Neural crest cell (in vitro differentiated cells): ENCODE measurements at regions not wholly inside any gene's neighbourhood (a gene's known extent, or its start where the extent isn't known, plus 50 kb on each side); places are given as distances from the start of the nearest gene placed in this dataset.

Experiments used
- DNase-seq: peaks from one replicate; pipeline ENCODE4 v3.0.0; 2021; ENCODE audit warnings: low read depth, mixed read lengths, low spot score
- H3K27ac Mint-ChIP-seq: one replicate; pipeline ENCODE4 v1.8.0; 2021; ENCODE audit warnings: mild to moderate bottlenecking, mixed read lengths; ENCODE audit not compliant: unreplicated experiment
- H3K27me3 Mint-ChIP-seq: 2 replicates; pipeline ENCODE4 v1.8.0; 2021; ENCODE audit warnings: low read depth, mild to moderate bottlenecking, mixed read lengths
- H3K36me3 Mint-ChIP-seq: 2 replicates; pipeline ENCODE4 v1.8.0; 2021; ENCODE audit warnings: low read depth, mild to moderate bottlenecking, mixed read lengths
- H3K4me1 Mint-ChIP-seq: 2 replicates; pipeline ENCODE4 v1.8.0; 2021; ENCODE audit warnings: mixed read lengths
- H3K4me3 Mint-ChIP-seq: one replicate; pipeline ENCODE4 v1.8.0; 2021; ENCODE audit warnings: mild to moderate bottlenecking, mixed read lengths
- H3K9me3 Mint-ChIP-seq: 2 replicates; pipeline ENCODE4 v1.8.0; 2021; ENCODE audit warnings: mixed read lengths
- TF ChIP-seq, protein P1 (sequence below): fragments of 200-600 bp; sonication (generic); conservative IDR thresholded peaks from 2 replicates; pipeline ENCODE4 v1.5.0; 2021; ENCODE audit warnings: antibody characterized with exemption, mild to moderate bottlenecking

DNA sequence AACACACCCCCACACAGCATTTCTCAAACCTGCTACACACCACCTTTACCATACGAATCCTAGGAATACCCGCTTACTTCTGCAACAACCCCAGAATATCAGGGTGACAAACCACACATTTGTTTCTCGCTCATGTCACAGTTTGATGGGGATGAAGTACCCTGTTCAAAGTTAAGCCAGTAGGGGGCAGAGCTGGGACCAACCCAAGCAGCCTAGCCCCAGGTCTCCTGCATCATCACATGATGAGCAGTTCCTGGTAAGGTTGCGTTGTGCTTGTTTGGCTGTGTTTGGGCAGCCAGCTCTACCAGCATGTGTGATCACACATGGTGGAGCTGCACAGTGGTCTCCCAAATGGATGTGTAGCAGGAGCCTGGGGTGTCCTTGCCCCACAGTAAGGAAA, 103.6 kb upstream of the C16orf82 start:
- Mint-ChIP-seq H3K36me3 (peaks cover 2% of the 10 kb centered on the region), H3K27me3 (peaks cover 10% of the 10 kb centered on the region), H3K9me3 (peaks cover 7% of the 10 kb centered on the region), H3K4me3 (no peak overlapping the region), H3K27ac (no peak overlapping the region), H3K4me1 (no peaks in the 10 kb centered on the region)
- TF ChIP-seq, protein P1, sequence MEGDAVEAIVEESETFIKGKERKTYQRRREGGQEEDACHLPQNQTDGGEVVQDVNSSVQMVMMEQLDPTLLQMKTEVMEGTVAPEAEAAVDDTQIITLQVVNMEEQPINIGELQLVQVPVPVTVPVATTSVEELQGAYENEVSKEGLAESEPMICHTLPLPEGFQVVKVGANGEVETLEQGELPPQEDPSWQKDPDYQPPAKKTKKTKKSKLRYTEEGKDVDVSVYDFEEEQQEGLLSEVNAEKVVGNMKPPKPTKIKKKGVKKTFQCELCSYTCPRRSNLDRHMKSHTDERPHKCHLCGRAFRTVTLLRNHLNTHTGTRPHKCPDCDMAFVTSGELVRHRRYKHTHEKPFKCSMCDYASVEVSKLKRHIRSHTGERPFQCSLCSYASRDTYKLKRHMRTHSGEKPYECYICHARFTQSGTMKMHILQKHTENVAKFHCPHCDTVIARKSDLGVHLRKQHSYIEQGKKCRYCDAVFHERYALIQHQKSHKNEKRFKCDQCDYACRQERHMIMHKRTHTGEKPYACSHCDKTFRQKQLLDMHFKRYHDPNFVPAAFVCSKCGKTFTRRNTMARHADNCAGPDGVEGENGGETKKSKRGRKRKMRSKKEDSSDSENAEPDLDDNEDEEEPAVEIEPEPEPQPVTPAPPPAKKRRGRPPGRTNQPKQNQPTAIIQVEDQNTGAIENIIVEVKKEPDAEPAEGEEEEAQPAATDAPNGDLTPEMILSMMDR = peak; percentile 44
- peak; percentile 13 for DNase-seq

DNA sequence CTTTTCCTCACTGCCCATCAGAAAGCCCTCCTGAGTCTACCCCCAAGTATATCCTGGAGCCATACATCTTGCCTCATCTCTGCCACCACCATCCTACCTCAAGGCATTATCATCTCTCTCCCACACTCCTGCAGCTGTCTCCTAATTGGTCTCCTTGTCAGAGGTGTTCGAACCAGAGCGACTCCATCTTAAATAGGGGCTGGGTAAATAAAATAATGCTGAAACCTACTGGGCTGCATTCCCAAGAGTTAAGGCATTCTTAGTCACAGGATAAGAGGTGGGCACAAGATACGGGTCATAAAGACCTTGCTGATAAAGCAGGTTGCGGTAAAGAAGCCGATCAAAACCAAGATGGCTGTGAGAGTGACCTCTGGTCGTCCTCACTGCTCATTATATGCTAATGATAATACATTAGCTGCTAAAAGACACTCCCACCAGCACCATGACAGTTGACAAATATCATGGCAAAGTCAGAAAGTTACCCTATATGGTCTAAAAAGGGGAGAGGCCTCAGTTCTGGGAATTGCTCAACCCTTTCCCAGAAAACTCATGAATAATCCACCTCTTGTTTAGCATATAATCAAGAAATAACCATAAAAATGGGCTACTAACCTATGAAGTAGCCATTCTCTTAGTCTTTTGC, 97.0 kb upstream of the C16orf82 start:
- Mint-ChIP-seq H3K4me3 (no peak overlapping the region), H3K36me3 (no peaks in the 10 kb centered on the region), H3K9me3 (no peaks in the 10 kb centered on the region), H3K27ac (no peak overlapping the region), H3K4me1 (no peaks in the 10 kb centered on the region), H3K27me3 (no peaks in the 10 kb centered on the region)
- no peak for DNase-seq
- TF ChIP-seq, protein P1 = no peak

DNA sequence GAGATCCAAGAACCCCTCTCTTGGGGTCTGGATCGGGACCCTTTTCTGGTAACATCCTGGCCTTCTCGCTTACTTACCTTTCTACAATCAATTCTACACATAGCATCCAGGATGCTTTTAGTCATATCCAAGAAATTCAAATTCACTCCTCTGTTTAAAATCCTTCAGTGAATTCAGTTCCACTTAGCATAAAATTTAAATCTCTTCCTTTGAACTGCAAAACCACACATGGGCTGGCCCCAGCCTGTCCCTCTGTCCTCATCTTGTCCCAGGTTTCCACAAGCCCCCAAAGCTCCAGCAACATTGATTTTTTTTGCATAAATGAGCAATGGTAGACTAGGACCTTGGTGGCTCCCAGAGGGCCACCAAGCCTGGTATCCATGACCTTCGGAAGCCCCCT, 96.4 kb upstream of the C16orf82 start:
- H3K36me3 Mint-ChIP-seq = no peaks in the 10 kb centered on the region
- no peaks in the 10 kb centered on the region for H3K4me1 Mint-ChIP-seq
- no peak overlapping the region for H3K27ac Mint-ChIP-seq
- peaks cover 4% of the 10 kb centered on the region for H3K27me3 Mint-ChIP-seq
- TF ChIP-seq, protein P1 = no peak
- H3K9me3 Mint-ChIP-seq = peaks cover 2% of the 10 kb centered on the region
- DNase-seq = no peak
- H3K4me3 Mint-ChIP-seq = no peak overlapping the region

DNA sequence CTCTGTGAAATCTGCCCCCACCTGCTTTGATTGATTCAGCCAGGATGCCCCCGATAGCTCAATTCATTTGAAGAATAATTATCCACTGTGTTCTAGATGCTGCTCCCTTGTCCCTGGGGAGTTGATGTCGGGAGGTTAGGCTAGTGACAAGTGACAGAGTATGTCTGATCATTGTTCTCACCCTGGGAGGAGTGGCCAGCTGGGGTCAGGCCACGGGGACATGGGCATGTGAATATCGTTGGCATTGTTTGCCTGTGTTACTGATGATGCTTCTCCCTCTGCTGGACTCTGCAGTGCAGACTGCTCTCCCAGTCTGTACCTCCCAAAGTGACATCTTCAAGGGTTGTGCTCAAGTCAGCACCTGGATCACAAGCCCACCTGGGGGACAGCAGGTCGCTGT, 89.9 kb upstream of the C16orf82 start:
- TF ChIP-seq, protein P1 = no peak
- no peak for DNase-seq
- H3K4me3 Mint-ChIP-seq = no peak overlapping the region
- peaks cover 6% of the 10 kb centered on the region for H3K9me3 Mint-ChIP-seq
- H3K27me3 Mint-ChIP-seq = peaks cover 11% of the 10 kb centered on the region
- peaks cover 8% of the 10 kb centered on the region for H3K4me1 Mint-ChIP-seq
- H3K36me3 Mint-ChIP-seq = no peaks in the 10 kb centered on the region
- peak overlapping the region; percentile 62 for H3K27ac Mint-ChIP-seq

DNA sequence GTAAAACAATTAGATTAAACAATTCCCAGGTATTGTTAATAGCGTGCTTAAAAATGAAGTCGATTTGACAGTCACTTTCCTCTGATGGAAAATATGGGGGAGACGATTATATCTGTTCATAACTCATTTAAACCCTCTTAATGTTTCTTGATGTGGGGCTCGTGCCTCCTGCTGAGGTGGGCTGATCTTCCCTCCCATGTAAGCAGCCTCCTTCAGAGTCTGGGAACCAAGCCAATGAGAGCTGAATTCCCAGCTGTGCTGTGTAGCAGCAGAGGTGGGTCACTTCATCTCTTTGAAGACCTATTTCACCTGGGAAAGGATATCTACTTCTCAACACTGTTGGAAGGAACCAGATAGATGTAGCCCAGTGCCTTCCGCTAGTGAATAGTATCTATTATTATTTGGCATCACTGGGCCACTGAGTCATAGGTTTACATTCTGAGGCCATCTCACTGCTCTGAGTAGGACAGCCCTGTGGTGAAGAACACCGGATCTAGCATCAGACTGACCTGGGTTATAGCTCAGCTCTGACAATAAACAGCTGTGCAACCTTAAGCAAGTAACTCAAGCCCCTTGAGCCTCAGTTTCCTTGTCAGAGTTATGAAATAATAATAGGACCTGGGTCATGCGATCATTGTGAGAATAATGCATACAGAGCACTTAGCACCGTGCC, 85.3 kb upstream of the C16orf82 start:
- H3K36me3 Mint-ChIP-seq = no peaks in the 10 kb centered on the region
- no peak overlapping the region for H3K27ac Mint-ChIP-seq
- H3K4me1 Mint-ChIP-seq = peaks cover 35% of the 10 kb centered on the region
- TF ChIP-seq, protein P1 = no peak
- DNase-seq = no peak
- H3K9me3 Mint-ChIP-seq = peaks cover 12% of the 10 kb centered on the region
- H3K4me3 Mint-ChIP-seq = no peak overlapping the region
- peaks cover 8% of the 10 kb centered on the region for H3K27me3 Mint-ChIP-seq
